GM12878 (cell line): ENCODE measurements at regions not wholly inside any gene's neighbourhood (a gene's known extent, or its start where the extent isn't known, plus 50 kb on each side); places are given as distances from the start of the nearest gene placed in this dataset.

Experiments
- CBX5 ChIP-seq: sonication (generic); IDR thresholded peaks from 2 replicates; pipeline ENCODE4 v1.6.1; 2016; ENCODE audit warnings: low read depth, moderate library complexity, mild to moderate bottlenecking, inconsistent platforms
- HDAC2 ChIP-seq: fragments of 200-600 bp; sonication (generic); IDR thresholded peaks from 2 replicates; pipeline ENCODE4 v1.6.1; 2017
- TBL1XR1 ChIP-seq: IDR thresholded peaks from 2 replicates; pipeline ENCODE4 v1.6.1; 2012; ENCODE audit warnings: low read depth, low read length, improper control_type of control experiment
- TF ChIP-seq, protein P1 (sequence below), 3 experiments: IDR thresholded peaks in 2 of 3; conservative IDR thresholded peaks in 1 of 3; 2 replicates each; pipeline ENCODE4 v1.5.1; 2011; ENCODE audit warnings: low read depth in 3 of 3, low read length in 3 of 3, mild to moderate bottlenecking in 3 of 3, control low read depth in 2 of 3, moderate library complexity in 2 of 3, inconsistent platforms in 1 of 3, mixed read lengths in 1 of 3; ENCODE audit not compliant: control insufficient read depth in 2 of 3, insufficient read depth in 1 of 3; ENCODE audit errors: extremely low read depth in 1 of 3

DNA sequence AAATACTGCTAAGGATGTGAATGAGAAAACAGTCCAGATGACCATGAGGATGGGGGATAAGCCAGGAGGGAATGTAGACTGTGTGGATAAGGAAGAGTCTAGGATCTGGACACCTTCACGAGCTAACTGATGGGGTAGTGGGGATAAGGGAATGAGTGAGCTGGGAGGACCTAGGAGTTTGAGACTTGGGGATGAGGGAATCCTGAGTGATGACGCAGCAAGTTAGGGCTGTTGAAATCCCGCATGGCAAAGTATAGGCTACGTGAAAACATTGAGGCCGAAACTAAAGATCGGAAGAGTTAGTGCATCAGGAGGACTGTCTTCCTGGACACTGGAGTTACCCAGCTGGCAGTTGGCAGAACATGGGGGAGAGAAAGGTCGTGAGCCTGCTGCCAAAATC, 129.2 kb upstream of the EEA1 start:
- TF ChIP-seq TBL1XR1 (no peak), CBX5 (no peak), HDAC2 (no peak)
- TF ChIP-seq, protein P1, sequence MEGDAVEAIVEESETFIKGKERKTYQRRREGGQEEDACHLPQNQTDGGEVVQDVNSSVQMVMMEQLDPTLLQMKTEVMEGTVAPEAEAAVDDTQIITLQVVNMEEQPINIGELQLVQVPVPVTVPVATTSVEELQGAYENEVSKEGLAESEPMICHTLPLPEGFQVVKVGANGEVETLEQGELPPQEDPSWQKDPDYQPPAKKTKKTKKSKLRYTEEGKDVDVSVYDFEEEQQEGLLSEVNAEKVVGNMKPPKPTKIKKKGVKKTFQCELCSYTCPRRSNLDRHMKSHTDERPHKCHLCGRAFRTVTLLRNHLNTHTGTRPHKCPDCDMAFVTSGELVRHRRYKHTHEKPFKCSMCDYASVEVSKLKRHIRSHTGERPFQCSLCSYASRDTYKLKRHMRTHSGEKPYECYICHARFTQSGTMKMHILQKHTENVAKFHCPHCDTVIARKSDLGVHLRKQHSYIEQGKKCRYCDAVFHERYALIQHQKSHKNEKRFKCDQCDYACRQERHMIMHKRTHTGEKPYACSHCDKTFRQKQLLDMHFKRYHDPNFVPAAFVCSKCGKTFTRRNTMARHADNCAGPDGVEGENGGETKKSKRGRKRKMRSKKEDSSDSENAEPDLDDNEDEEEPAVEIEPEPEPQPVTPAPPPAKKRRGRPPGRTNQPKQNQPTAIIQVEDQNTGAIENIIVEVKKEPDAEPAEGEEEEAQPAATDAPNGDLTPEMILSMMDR (IDR thresholded peaks at IDR 0.05 in 2 of 3, conservative IDR thresholded peaks at IDR 0.05 in 1 of 3; ENCODE audit: control insufficient read depth in 2 of 3, extremely low read depth in 1 of 3, insufficient read depth in 1 of 3, low read depth in 3 of 3, low read length in 3 of 3), result no peak
